ENCODE measurements at regions not wholly inside any gene's neighbourhood (a gene's known extent, or its start where the extent isn't known, plus 50 kb on each side); places are given as distances from the start of the nearest gene placed in this dataset.

- DNase-seq (ENCODE audit: low spot score in 2 of 2): no peak
- Mint-ChIP-seq H3K27ac (no peak overlapping the region), H3K9me3 (no peaks in the 10 kb centered on the region), H3K36me3 (no peaks in the 10 kb centered on the region)
- ATAC-seq: no peak
These were observed 82.1 kb upstream of the CAPRIN2 start for GRCh38 chr12:30836656-30837445.

GRCh38 chr12:30835216-30835615, 80.5 kb upstream of the CAPRIN2 start:
- DNase-seq (ENCODE audit: low spot score in 2 of 2) (no peak), ATAC-seq (no peak)
- H3K9me3 Mint-ChIP-seq: no peaks in the 10 kb centered on the region
- no peak overlapping the region for H3K27ac Mint-ChIP-seq
- no peaks in the 10 kb centered on the region for H3K36me3 Mint-ChIP-seq

GRCh38 chr12:30830751-30831150, 76.0 kb upstream of the CAPRIN2 start:
- ATAC-seq (no peak), DNase-seq (ENCODE audit: low spot score in 2 of 2) (no peak)
- H3K9me3 Mint-ChIP-seq: no peaks in the 10 kb centered on the region
- H3K27ac Mint-ChIP-seq: no peak overlapping the region
- H3K36me3 Mint-ChIP-seq: no peaks in the 10 kb centered on the region

- Mint-ChIP-seq H3K27ac (no peak overlapping the region), H3K36me3 (no peaks in the 10 kb centered on the region), H3K9me3 (no peaks in the 10 kb centered on the region)
- DNase-seq (ENCODE audit: low spot score in 2 of 2) (no peak), ATAC-seq (no peak)
These were observed 75.1 kb upstream of the CAPRIN2 start for GRCh38 chr12:30829876-30830275.

GRCh38 chr12:30828686-30829085, 73.9 kb upstream of the CAPRIN2 start:
- DNase-seq (ENCODE audit: low spot score in 2 of 2) (no peak), ATAC-seq (no peak)
- no peak overlapping the region for H3K27ac Mint-ChIP-seq
- no peaks in the 10 kb centered on the region for H3K9me3 Mint-ChIP-seq
- no peaks in the 10 kb centered on the region for H3K36me3 Mint-ChIP-seq

- Mint-ChIP-seq H3K9me3 (no peaks in the 10 kb centered on the region), H3K27ac (no peak overlapping the region), H3K36me3 (no peaks in the 10 kb centered on the region)
- DNase-seq (ENCODE audit: low spot score in 2 of 2) (no peak), ATAC-seq (no peak)
These were observed 72.6 kb upstream of the CAPRIN2 start for GRCh38 chr12:30827101-30828066.

GRCh38 chr12:30826276-30826675, 71.5 kb upstream of the CAPRIN2 start:
- H3K27ac Mint-ChIP-seq: no peak overlapping the region
- ATAC-seq (no peak), DNase-seq (ENCODE audit: low spot score in 2 of 2) (no peak)
- H3K9me3 Mint-ChIP-seq: no peaks in the 10 kb centered on the region
- H3K36me3 Mint-ChIP-seq: no peaks in the 10 kb centered on the region

- Mint-ChIP-seq H3K27ac (no peak overlapping the region), H3K9me3 (no peaks in the 10 kb centered on the region), H3K36me3 (no peaks in the 10 kb centered on the region)
- ATAC-seq (no peak), DNase-seq (ENCODE audit: low spot score in 2 of 2) (no peak)
These were observed 70.6 kb upstream of the CAPRIN2 start for GRCh38 chr12:30825341-30825740.

- ATAC-seq (no peak), DNase-seq (ENCODE audit: low spot score in 2 of 2) (no peak)
- Mint-ChIP-seq H3K36me3 (no peaks in the 10 kb centered on the region), H3K27ac (no peak overlapping the region), H3K9me3 (no peaks in the 10 kb centered on the region)
These were observed 69.6 kb upstream of the CAPRIN2 start for GRCh38 chr12:30824311-30824710.

- no peak overlapping the region for H3K27ac Mint-ChIP-seq
- no peak for ATAC-seq
- no peaks in the 10 kb centered on the region for H3K9me3 Mint-ChIP-seq
- H3K36me3 Mint-ChIP-seq: no peaks in the 10 kb centered on the region
- DNase-seq (ENCODE audit: low spot score in 2 of 2): no peak
These were observed 69.0 kb upstream of the CAPRIN2 start for GRCh38 chr12:30823764-30824163.

- Mint-ChIP-seq H3K36me3 (no peaks in the 10 kb centered on the region), H3K27ac (no peak overlapping the region), H3K9me3 (no peaks in the 10 kb centered on the region)
- ATAC-seq: peak; percentile 60 to 82
- peak in 1 of 2 donors; percentile 42 for DNase-seq (ENCODE audit: low spot score in 2 of 2)
These were observed 68.5 kb upstream of the CAPRIN2 start for GRCh38 chr12:30823156-30823699.

- Mint-ChIP-seq H3K9me3 (no peaks in the 10 kb centered on the region), H3K27ac (no peak overlapping the region), H3K36me3 (no peaks in the 10 kb centered on the region)
- ATAC-seq (peak; percentile 74 to 77), DNase-seq (ENCODE audit: low spot score in 2 of 2) (peak in 1 of 2 donors; percentile 40)
These were observed 67.8 kb upstream of the CAPRIN2 start for GRCh38 chr12:30822385-30823155.

GRCh38 chr12:30820406-30820946, 65.7 kb upstream of the CAPRIN2 start:
- ATAC-seq: no peak
- Mint-ChIP-seq H3K27ac (no peak overlapping the region), H3K9me3 (no peaks in the 10 kb centered on the region), H3K36me3 (no peaks in the 10 kb centered on the region)
- no peak for DNase-seq (ENCODE audit: low spot score in 2 of 2)

- Mint-ChIP-seq H3K27ac (no peak overlapping the region), H3K36me3 (no peaks in the 10 kb centered on the region), H3K9me3 (no peaks in the 10 kb centered on the region)
- DNase-seq (ENCODE audit: low spot score in 2 of 2) (no peak), ATAC-seq (no peak)
These were observed 63.8 kb upstream of the CAPRIN2 start for GRCh38 chr12:30818562-30818961.

GRCh38 chr12:30816742-30817465, 62.2 kb upstream of the CAPRIN2 start:
- Mint-ChIP-seq H3K27ac (no peak overlapping the region), H3K9me3 (no peaks in the 10 kb centered on the region), H3K36me3 (no peaks in the 10 kb centered on the region)
- ATAC-seq: no peak
- no peak for DNase-seq (ENCODE audit: low spot score in 2 of 2)

- Mint-ChIP-seq H3K27ac (no peak overlapping the region), H3K36me3 (no peaks in the 10 kb centered on the region), H3K9me3 (no peaks in the 10 kb centered on the region)
- DNase-seq (ENCODE audit: low spot score in 2 of 2): no peak
- no peak for ATAC-seq
These were observed 59.5 kb upstream of the CAPRIN2 start for GRCh38 chr12:30814295-30814655.

Measured in activated naive CD4-positive, alpha-beta T cell treated with anti-CD3 and anti-CD28 coated beads, Interleukin-2, amount 50 U/mL, for 72 hours (primary cell).